Ovary (tissue), 3 donors: ENCODE measurements at regions not wholly inside any gene's neighbourhood (a gene's known extent, or its start where the extent isn't known, plus 50 kb on each side); places are given as distances from the start of the nearest gene placed in this dataset.

Experiments used
- CTCF ChIP-seq, 3 donors: fragments of 450-650 bp in 2 of 3; fragments of 200-600 bp in 1 of 3; IDR thresholded peaks; one replicate each; pipeline versions ENCODE4 v1.5.1 to v1.8.0; 2016 to 2022; ENCODE audit warnings: antibody characterized with exemption in 3 of 3, mild to moderate bottlenecking in 1 of 3
- EP300 ChIP-seq: sonication (generic); formaldehyde crosslinking; IDR thresholded peaks from one replicate; pipeline ENCODE4 v1.6.1; 2017; ENCODE audit warnings: antibody characterized with exemption
- POLR2A ChIP-seq: fragments of 450-650 bp; IDR thresholded peaks from one replicate; pipeline ENCODE4 v1.6.1; 2017; ENCODE audit warnings: antibody characterized with exemption, mild to moderate bottlenecking, moderate library complexity
- donor health status: DM: no; HTN: no; CAD: no.

DNA sequence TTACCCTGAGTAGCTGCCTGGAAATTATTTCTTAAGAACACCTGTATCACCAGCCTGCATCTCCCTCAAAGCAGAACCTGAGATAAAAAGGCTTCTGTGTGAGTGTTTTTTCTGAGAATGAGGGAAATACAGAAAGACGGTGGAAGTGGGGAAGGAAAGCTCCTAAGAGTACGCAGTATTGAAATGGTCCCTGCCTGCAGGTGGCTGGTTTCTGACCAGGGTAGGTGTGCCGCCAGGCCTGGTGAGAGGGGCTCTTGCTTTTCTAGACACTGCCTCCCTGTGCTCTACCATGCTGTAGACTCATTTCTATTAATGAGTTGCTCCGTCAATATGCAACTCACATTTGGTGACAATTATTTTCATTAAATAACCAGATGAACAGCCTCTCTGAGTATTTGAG is 201.7 kb downstream of the MAP2K4 start:
- TF ChIP-seq CTCF (IDR thresholded peaks at IDR 0.05) (no peak), POLR2A (no peak), EP300 (no peak)
